ENCODE measurements at regions not wholly inside any gene's neighbourhood (a gene's known extent, or its start where the extent isn't known, plus 50 kb on each side); places are given as distances from the start of the nearest gene placed in this dataset.

- no peak for TF ChIP-seq CTCF (IDR thresholded peaks at IDR 0.05)
- no peak for TF ChIP-seq POLR2A (IDR thresholded peaks at IDR 0.05)
Measured at GRCh38 chr18:73164430-73164829, 296.6 kb upstream of the NETO1 start.

All from transverse colon (tissue), 3 donors.